Eye (tissue), 1 donor: ENCODE measurements at regions not wholly inside any gene's neighbourhood (a gene's known extent, or its start where the extent isn't known, plus 50 kb on each side); places are given as distances from the start of the nearest gene placed in this dataset.

Source experiments
- DNase-seq: peaks from one replicate; pipeline ENCODE4 v3.0.0-alpha.2; 2015

- DNase-seq = peak; percentile 36
Observed at GRCh38 chr11:11710556-11710955, 88.8 kb upstream of the GALNT18 start.

GRCh38 chr11:11709447-11710239 is 87.8 kb upstream of the GALNT18 start:
- DNase-seq = no peak

GRCh38 chr11:11708256-11708655 is 86.5 kb upstream of the GALNT18 start:
- DNase-seq = no peak

GRCh38 chr11:11706028-11706427 is 84.2 kb upstream of the GALNT18 start:
- DNase-seq = peak; percentile 59

GRCh38 chr11:11703885-11704284 is 82.1 kb upstream of the GALNT18 start:
- DNase-seq = no peak

- no peak for DNase-seq
Observed at GRCh38 chr11:11701070-11701469, 79.3 kb upstream of the GALNT18 start.

GRCh38 chr11:11697796-11698195 is 76.0 kb upstream of the GALNT18 start:
- DNase-seq = no peak

- DNase-seq = peak; percentile 70
Observed at GRCh38 chr11:11691296-11692151, 69.7 kb upstream of the GALNT18 start.

GRCh38 chr11:11681536-11681935 is 59.7 kb upstream of the GALNT18 start:
- DNase-seq = no peak

- no peak for DNase-seq
Observed at GRCh38 chr11:11677672-11678356, 56.0 kb upstream of the GALNT18 start.

GRCh38 chr11:11675671-11676181 is 53.9 kb upstream of the GALNT18 start:
- no peak for DNase-seq

- no peak for DNase-seq
Observed at GRCh38 chr11:11672789-11673188, 51.0 kb upstream of the GALNT18 start.

GRCh38 chr11:11672101-11672500 is 50.3 kb upstream of the GALNT18 start:
- DNase-seq = no peak
